HepG2 (cell line): ENCODE measurements at regions not wholly inside any gene's neighbourhood (a gene's known extent, or its start where the extent isn't known, plus 50 kb on each side); places are given as distances from the start of the nearest gene placed in this dataset.
A peak's percentile ranks its signal among the peaks of the same experiment; 100 is the strongest.

Experiments used
- FOSL1 ChIP-seq: sonication (generic); formaldehyde crosslinking; IDR thresholded peaks from 2 replicates; pipeline ENCODE4 v1.9.0; 2021; ENCODE audit warnings: missing genetic modification reagents, borderline replicate concordance
- FOXP1 ChIP-seq, 2 experiments: fragments of 450-650 bp in 1 of 2; IDR thresholded peaks; 2 replicates each; pipeline ENCODE4 v1.6.1; 2017 to 2018; ENCODE audit warnings: antibody characterized with exemption in 1 of 2
- KDM3A ChIP-seq: IDR thresholded peaks from 2 replicates; pipeline ENCODE4 v1.6.1; 2018; ENCODE audit warnings: low read depth, missing compliant biosample characterization
- KMT2A ChIP-seq: sonication (generic); formaldehyde crosslinking; IDR thresholded peaks from 2 replicates; pipeline ENCODE4 v1.4.0; 2020; ENCODE audit warnings: missing genetic modification reagents
- POLR2AphosphoS5 ChIP-seq: IDR thresholded peaks from 2 replicates; pipeline ENCODE4 v1.6.1; 2012; ENCODE audit warnings: low read depth, low read length
- SOX5 ChIP-seq: IDR thresholded peaks from 2 replicates; pipeline ENCODE4 v1.6.1; 2016; ENCODE audit warnings: borderline replicate concordance
- ZBTB20 ChIP-seq: sonication (generic); formaldehyde crosslinking; IDR thresholded peaks from 2 replicates; pipeline ENCODE4 v1.8.1; 2023; ENCODE audit warnings: missing genetic modification reagents, low read depth, mild to moderate bottlenecking, borderline replicate concordance
- ZNF326 ChIP-seq: sonication (generic); formaldehyde crosslinking; IDR thresholded peaks from 2 replicates; pipeline ENCODE4 v1.4.0; 2020; ENCODE audit warnings: missing genetic modification reagents, borderline replicate concordance
- ZSCAN9 ChIP-seq: IDR thresholded peaks from 2 replicates; pipeline ENCODE4 v1.6.1; 2016; ENCODE audit warnings: borderline replicate concordance
- TF ChIP-seq, protein P1 (sequence below): IDR thresholded peaks from 2 replicates; pipeline ENCODE4 v1.6.1; 2016; ENCODE audit warnings: mild to moderate bottlenecking, missing biosample characterization, missing genetic modification reagents
- TF ChIP-seq, protein P2 (sequence below): sonication (generic); formaldehyde crosslinking; IDR thresholded peaks from 2 replicates; pipeline ENCODE4 v1.4.0; 2020; ENCODE audit warnings: mild to moderate bottlenecking, missing genetic modification reagents
- TF ChIP-seq, protein P3 (sequence below): sonication (generic); formaldehyde crosslinking; IDR thresholded peaks from 2 replicates; pipeline ENCODE4 v1.4.0; 2020; ENCODE audit warnings: missing genetic modification reagents

DNA sequence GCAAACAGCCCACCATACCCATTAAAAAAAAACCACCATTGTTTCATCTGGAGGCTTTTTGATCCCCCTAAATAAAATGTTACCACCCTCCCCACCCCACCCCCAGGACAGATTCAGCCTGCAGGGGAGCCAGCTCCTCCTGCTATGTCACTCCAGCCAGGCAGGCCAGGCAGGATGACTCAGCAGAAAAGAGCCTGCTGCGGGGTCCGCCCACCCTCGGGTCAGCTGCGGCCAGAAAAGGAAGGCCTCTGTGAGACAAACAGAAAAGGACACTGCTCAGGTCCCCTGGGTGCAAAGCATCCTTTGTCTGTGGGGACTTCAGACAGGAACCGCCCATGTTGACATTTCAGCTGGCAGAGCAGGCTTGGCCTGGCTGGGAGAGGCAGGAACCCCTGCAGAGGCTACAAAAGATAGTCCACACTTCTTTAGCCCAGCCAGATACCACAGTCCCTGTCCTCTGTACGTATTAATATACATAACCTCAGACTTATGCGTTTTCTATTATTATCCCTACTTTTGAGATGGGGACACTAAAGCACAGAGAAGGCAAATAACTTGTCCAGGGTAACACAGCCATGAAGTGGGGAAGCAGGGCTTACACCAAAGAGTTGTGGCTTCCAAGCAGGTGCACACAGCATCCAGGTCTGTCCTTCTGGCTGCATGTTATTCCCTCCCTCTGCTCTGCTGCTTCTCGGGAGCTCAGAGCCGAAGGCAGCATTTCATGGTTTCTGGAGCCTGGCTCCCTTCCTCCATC lies 147.7 kb downstream of the CPEB2 start (continued):
- TF ChIP-seq, protein P1, sequence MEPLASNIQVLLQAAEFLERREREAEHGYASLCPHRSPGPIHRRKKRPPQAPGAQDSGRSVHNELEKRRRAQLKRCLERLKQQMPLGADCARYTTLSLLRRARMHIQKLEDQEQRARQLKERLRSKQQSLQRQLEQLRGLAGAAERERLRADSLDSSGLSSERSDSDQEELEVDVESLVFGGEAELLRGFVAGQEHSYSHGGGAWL = no peak
- no peak for TF ChIP-seq ZNF326 (CRISPR knock-in tag)
- TF ChIP-seq FOXP1 (IDR thresholded peaks at IDR 0.05) = no peak
- peak; percentile 32; the same call in 1 of the 2 replicates for TF ChIP-seq FOXP1 (CRISPR knock-in tag; IDR thresholded peaks at IDR 0.05)
- TF ChIP-seq FOSL1 = no peak
- TF ChIP-seq, protein P2, sequence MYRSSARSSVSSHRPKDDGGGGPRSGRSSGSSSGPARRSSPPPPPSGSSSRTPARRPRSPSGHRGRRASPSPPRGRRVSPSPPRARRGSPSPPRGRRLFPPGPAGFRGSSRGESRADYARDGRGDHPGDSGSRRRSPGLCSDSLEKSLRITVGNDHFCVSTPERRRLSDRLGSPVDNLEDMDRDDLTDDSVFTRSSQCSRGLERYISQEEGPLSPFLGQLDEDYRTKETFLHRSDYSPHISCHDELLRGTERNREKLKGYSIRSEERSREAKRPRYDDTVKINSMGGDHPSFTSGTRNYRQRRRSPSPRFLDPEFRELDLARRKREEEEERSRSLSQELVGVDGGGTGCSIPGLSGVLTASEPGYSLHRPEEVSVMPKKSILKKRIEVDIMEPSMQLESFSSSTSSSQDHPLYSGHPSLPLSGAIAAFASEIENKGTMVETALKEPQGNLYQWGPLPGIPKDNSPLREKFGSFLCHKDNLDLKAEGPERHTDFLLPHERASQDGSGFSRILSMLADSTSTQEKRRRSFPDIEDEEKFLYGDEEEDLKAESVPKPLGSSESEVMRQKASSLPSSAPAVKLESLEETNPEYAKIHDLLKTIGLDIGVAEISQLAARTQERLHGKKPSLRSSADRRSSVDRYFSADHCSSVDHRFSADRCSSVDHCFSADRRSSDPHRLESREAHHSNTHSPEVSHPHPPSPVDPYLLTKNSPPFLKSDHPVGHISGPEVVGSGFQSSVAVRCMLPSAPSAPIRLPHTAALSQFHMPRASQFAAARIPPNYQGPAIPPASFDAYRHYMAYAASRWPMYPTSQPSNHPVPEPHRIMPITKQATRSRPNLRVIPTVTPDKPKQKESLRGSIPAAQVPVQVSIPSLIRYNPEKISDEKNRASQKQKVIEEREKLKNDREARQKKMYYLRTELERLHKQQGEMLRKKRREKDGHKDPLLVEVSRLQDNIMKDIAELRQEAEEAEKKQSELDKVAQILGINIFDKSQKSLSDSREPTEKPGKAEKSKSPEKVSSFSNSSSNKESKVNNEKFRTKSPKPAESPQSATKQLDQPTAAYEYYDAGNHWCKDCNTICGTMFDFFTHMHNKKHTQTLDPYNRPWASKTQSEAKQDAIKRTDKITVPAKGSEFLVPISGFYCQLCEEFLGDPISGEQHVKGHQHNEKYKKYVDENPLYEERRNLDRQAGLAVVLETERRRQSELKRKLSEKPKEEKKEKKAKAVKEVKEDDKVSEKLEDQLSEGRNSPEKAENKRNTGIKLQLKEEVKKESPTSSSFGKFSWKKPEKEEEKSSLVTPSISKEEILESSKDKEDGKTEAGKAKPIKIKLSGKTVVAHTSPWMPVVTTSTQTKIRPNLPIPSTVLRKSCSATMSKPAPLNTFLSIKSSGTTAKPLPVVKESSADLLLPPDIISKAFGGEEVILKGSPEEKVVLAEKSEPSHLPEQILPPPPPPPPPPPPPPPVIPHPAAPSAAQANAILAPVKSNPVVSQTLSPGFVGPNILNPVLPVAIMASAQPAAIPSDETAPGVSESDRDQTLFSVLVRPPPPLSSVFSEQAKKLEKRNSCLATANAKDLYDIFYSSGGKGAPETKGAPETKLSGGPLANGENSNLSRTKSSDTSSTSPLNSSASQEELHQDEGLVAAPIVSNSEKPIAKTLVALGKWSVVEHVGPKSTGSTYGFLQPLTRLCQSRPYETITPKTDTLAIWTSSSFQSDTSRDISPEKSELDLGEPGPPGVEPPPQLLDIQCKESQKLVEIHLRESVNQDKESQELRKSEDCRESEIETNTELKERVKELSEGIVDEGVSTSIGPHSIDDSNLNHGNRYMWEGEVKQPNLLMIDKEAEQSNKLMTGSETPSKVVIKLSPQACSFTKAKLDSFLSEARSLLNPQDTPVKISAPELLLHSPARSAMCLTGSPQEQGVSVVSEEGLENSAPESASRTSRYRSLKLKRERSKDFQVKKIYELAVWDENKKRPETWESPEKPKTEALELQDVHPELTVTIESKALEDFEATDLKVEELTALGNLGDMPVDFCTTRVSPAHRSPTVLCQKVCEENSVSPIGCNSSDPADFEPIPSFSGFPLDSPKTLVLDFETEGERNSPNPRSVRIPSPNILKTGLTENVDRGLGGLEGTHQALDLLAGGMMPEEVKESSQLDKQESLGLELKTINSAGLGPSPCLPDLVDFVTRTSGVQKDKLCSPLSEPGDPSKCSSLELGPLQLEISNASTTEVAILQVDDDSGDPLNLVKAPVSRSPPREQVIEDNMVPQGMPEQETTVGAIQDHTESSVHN (CRISPR knock-in tag) = no peak
- no peak for TF ChIP-seq ZBTB20 (CRISPR knock-in tag)
- no peak for TF ChIP-seq KMT2A
- TF ChIP-seq, protein P3, sequence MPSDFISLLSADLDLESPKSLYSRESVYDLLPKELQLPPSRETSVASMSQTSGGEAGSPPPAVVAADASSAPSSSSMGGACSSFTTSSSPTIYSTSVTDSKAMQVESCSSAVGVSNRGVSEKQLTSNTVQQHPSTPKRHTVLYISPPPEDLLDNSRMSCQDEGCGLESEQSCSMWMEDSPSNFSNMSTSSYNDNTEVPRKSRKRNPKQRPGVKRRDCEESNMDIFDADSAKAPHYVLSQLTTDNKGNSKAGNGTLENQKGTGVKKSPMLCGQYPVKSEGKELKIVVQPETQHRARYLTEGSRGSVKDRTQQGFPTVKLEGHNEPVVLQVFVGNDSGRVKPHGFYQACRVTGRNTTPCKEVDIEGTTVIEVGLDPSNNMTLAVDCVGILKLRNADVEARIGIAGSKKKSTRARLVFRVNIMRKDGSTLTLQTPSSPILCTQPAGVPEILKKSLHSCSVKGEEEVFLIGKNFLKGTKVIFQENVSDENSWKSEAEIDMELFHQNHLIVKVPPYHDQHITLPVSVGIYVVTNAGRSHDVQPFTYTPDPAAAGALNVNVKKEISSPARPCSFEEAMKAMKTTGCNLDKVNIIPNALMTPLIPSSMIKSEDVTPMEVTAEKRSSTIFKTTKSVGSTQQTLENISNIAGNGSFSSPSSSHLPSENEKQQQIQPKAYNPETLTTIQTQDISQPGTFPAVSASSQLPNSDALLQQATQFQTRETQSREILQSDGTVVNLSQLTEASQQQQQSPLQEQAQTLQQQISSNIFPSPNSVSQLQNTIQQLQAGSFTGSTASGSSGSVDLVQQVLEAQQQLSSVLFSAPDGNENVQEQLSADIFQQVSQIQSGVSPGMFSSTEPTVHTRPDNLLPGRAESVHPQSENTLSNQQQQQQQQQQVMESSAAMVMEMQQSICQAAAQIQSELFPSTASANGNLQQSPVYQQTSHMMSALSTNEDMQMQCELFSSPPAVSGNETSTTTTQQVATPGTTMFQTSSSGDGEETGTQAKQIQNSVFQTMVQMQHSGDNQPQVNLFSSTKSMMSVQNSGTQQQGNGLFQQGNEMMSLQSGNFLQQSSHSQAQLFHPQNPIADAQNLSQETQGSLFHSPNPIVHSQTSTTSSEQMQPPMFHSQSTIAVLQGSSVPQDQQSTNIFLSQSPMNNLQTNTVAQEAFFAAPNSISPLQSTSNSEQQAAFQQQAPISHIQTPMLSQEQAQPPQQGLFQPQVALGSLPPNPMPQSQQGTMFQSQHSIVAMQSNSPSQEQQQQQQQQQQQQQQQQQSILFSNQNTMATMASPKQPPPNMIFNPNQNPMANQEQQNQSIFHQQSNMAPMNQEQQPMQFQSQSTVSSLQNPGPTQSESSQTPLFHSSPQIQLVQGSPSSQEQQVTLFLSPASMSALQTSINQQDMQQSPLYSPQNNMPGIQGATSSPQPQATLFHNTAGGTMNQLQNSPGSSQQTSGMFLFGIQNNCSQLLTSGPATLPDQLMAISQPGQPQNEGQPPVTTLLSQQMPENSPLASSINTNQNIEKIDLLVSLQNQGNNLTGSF (CRISPR knock-in tag) = no peak
- 0 out of 2 replicates have a peak, but pooled peaks have one; percentile 53 for TF ChIP-seq KDM3A (CRISPR knock-in tag)
- TF ChIP-seq ZSCAN9 (CRISPR knock-in tag) = no peak
- no peak for TF ChIP-seq POLR2AphosphoS5
- peak; percentile 95 for TF ChIP-seq SOX5 (CRISPR knock-in tag)
